Thoracic aorta (tissue), 2 donors: ENCODE measurements at regions not wholly inside any gene's neighbourhood (a gene's known extent, or its start where the extent isn't known, plus 50 kb on each side); places are given as distances from the start of the nearest gene placed in this dataset.

ENCODE experiments used
- ATAC-seq: fragments of 150-250 bp; one replicate; pipeline ENCODE4 v1.8.0; 2017; ENCODE audit warnings: low read depth; ENCODE audit not compliant: insufficient number of reproducible peaks, low FRiP score
- DNase-seq: peaks from one replicate; pipeline ENCODE4 v3.0.0-alpha.2; 2020; ENCODE audit warnings: low spot score
- H3K27ac ChIP-seq, 2 donors: fragments of 200-600 bp; sonication (generic); 1 replicate in 1 of 2; 2 replicates in 1 of 2; pipeline ENCODE4 v1.5.1; 2016; ENCODE audit warnings: mild to moderate bottlenecking in 2 of 2, moderate library complexity in 2 of 2
- H3K27me3 ChIP-seq: fragments of 200-600 bp; sonication (generic); replicated peaks from 2 replicates; pipeline ENCODE4 v1.6.0; 2016; ENCODE audit warnings: mild to moderate bottlenecking; ENCODE audit not compliant: insufficient read depth
- H3K36me3 ChIP-seq: fragments of 200-600 bp; sonication (generic); one replicate; pipeline ENCODE4 v1.5.1; 2016
- H3K4me1 ChIP-seq, 2 donors: fragments of 200-600 bp; sonication (generic); 1 replicate in 1 of 2; 2 replicates in 1 of 2; pipeline versions ENCODE4 v1.5.1 to v1.6.0; 2016; ENCODE audit warnings: low read depth in 2 of 2, mild to moderate bottlenecking in 1 of 2; ENCODE audit not compliant: control insufficient read depth in 1 of 2
- H3K4me3 ChIP-seq: fragments of 200-600 bp; sonication (generic); 2 replicates; pipeline ENCODE4 v1.5.1; 2016; ENCODE audit warnings: mild to moderate bottlenecking
- H3K9me3 ChIP-seq: fragments of 200-600 bp; sonication (generic); 2 replicates; pipeline ENCODE4 v1.5.1; 2016
- CTCF ChIP-seq: fragments of 200-600 bp; sonication (generic); IDR thresholded peaks from one replicate; pipeline ENCODE4 v1.5.1; 2019; ENCODE audit warnings: antibody characterized with exemption

- ATAC-seq (no peak), DNase-seq (no peak)
- no peak overlapping the region for H3K27ac ChIP-seq
- H3K27me3 ChIP-seq, result no peaks in the 10 kb centered on the region
- no peaks in the 10 kb centered on the region for H3K9me3 ChIP-seq
- H3K4me3 ChIP-seq, result no peak overlapping the region
- no peak for TF ChIP-seq CTCF
- no peaks in the 10 kb centered on the region for H3K36me3 ChIP-seq
- no peaks in the 10 kb centered on the region for H3K4me1 ChIP-seq
Measured at GRCh38 chr3:159178209-159178897, 376.5 kb downstream of the MFSD1 start.

GRCh38 chr3:159182961-159183360 lies 381.1 kb downstream of the MFSD1 start:
- H3K4me1 ChIP-seq, result no peaks in the 10 kb centered on the region
- DNase-seq (no peak), ATAC-seq (no peak)
- TF ChIP-seq CTCF, result no peak
- H3K27me3 ChIP-seq, result no peaks in the 10 kb centered on the region
- H3K4me3 ChIP-seq, result no peak overlapping the region
- H3K27ac ChIP-seq, result no peak overlapping the region
- no peaks in the 10 kb centered on the region for H3K9me3 ChIP-seq
- no peaks in the 10 kb centered on the region for H3K36me3 ChIP-seq

GRCh38 chr3:159185443-159186050 lies 383.7 kb downstream of the MFSD1 start:
- Histone ChIP-seq H3K27ac (no peak overlapping the region), H3K4me1 (no peaks in the 10 kb centered on the region), H3K4me3 (no peak overlapping the region), H3K36me3 (no peaks in the 10 kb centered on the region), H3K27me3 (no peaks in the 10 kb centered on the region), H3K9me3 (no peaks in the 10 kb centered on the region)
- no peak for TF ChIP-seq CTCF
- DNase-seq, result no peak
- ATAC-seq, result no peak

- Histone ChIP-seq H3K4me1 (no peaks in the 10 kb centered on the region), H3K36me3 (no peaks in the 10 kb centered on the region), H3K27me3 (no peaks in the 10 kb centered on the region), H3K27ac (no peak overlapping the region), H3K9me3 (no peaks in the 10 kb centered on the region), H3K4me3 (no peak overlapping the region)
- no peak for TF ChIP-seq CTCF
- no peak for ATAC-seq
- DNase-seq, result no peak
Measured at GRCh38 chr3:159186581-159186980, 384.7 kb downstream of the MFSD1 start.

- no peaks in the 10 kb centered on the region for H3K4me1 ChIP-seq
- no peak for TF ChIP-seq CTCF
- no peak for ATAC-seq
- H3K4me3 ChIP-seq, result no peak overlapping the region
- H3K27ac ChIP-seq, result no peak overlapping the region
- H3K27me3 ChIP-seq, result no peaks in the 10 kb centered on the region
- DNase-seq, result no peak
- no peaks in the 10 kb centered on the region for H3K36me3 ChIP-seq
- H3K9me3 ChIP-seq, result no peaks in the 10 kb centered on the region
Measured at GRCh38 chr3:159187232-159187631, 385.4 kb downstream of the MFSD1 start.
